ENCODE measurements at regions not wholly inside any gene's neighbourhood (a gene's known extent, or its start where the extent isn't known, plus 50 kb on each side); places are given as distances from the start of the nearest gene placed in this dataset.
"Not testable (repeated sequence)": the region's sequence is repeated elsewhere in the genome, so short reads cannot be mapped to it uniquely, and the experiment has no call there.

DNA sequence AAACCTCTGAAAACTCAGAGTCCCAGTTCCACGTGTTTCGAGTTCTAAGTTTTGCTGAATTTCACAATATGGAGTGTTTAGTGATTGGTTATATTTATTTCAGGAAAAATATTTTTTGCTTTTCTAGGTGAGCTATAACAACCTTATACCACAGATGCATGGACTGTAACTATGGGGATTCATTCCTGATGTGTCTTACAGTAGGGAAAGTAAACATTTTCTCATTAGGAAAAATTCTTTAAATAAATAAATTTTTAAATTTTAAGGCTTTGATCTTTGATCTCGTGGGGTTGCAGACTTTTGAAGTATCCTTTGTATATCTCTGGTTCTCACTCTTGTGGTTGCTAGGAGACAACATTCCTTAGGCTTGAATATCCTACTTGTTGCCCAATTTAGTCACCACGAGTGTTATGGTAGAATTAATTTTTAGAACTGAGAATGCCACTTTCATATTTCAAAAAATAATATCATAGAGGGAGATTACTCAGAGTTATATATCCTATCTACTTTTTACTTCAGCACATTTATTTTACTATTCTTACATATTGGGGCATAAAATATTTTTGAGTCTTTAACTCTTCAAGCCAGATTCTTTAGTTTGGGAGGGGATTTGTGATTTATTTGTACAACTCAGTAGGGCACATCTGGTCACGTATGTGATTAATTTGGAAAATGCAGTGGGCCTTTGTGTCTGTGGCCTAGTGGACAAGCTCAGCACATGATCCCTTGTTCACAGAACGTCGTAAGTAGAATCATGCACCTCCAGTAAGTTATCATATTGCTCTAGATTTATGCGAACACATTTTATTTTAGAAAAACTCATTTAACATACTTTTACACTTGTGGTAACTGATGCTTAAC is 224.0 kb downstream of the TTC6 start:
- FAIRE-seq: no peak
- DNase-seq: no peak
- Histone ChIP-seq H3K36me3 (no peaks in the 10 kb centered on the region), H3K27me3 (no peaks in the 10 kb centered on the region), H3K4me3 (no peak overlapping the region), H3K27ac (no peak overlapping the region), H3K4me1 (no peaks in the 10 kb centered on the region), H3K9me3 (no peaks in the 10 kb centered on the region)
- 51 to 67% methylated on average over 8 of the region's 8 CpGs for WGBS, 2 donors
- intact Hi-C loops (cut with DNase I): no loop called here
- no peak for ATAC-seq
- TF ChIP-seq, protein P1, sequence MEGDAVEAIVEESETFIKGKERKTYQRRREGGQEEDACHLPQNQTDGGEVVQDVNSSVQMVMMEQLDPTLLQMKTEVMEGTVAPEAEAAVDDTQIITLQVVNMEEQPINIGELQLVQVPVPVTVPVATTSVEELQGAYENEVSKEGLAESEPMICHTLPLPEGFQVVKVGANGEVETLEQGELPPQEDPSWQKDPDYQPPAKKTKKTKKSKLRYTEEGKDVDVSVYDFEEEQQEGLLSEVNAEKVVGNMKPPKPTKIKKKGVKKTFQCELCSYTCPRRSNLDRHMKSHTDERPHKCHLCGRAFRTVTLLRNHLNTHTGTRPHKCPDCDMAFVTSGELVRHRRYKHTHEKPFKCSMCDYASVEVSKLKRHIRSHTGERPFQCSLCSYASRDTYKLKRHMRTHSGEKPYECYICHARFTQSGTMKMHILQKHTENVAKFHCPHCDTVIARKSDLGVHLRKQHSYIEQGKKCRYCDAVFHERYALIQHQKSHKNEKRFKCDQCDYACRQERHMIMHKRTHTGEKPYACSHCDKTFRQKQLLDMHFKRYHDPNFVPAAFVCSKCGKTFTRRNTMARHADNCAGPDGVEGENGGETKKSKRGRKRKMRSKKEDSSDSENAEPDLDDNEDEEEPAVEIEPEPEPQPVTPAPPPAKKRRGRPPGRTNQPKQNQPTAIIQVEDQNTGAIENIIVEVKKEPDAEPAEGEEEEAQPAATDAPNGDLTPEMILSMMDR (IDR thresholded peaks at IDR 0.05): no peak

DNA sequence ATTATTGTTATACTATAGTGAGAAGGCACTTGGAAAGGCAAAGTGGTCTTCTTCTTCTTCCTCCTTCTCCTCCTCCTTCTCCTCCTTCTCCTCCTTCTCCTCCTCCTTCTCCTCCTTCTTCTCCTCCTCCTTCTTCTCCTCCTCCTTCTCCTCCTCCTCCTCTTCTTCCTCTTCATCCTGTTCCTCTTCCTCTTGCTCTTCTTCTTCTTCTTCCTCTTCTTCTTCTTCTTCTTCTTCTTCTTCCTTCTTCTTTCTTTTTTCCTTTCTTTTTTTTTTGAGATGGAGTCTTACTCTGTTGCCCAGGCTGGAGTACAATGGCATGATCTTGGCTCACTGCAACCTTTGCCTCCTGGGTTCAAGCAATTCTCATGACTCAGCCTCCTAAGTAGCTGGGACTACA is 225.4 kb downstream of the TTC6 start:
- ATAC-seq; H3K4me1 ChIP-seq; H3K36me3 ChIP-seq; H3K27ac ChIP-seq; DNase-seq; H3K9me3 ChIP-seq; H3K27me3 ChIP-seq; intact Hi-C loops (cut with DNase I); H3K4me3 ChIP-seq; FAIRE-seq: not testable (repeated sequence)

DNA sequence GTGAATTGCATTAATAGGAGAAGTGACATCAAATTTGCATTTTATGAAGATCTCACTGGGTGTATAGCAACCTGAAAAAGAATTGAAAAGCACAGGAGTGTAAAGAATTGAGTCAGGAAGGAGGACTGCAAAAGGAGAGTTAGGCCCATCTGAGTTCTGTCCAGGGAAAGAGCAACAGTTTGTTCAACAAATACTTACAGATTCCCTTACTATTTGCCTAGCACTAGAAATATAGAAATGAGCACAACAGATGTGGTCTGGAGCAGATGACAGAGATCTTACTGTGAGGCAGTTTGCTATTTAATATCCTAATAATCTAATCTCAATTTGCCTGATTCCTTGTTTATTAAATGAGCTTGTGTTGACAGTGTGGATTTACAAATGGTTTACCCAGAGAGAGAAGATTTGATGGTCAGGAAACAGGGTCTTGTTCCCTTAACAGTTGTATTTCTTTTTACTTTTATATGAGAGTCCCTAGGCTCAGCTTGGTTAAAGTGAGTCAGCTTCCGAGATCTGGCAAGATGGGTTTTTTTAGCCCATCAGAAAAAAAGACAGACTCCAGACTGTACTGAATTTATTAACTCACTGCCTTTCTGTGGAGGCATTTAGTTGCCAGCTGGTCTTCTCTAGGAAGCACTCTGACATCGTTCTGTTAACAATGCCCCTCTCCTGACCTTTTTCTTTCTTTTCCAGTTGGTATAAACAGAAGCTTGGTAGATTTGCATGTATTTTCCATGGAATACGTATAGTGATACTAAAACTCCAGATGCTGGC is 229.7 kb downstream of the TTC6 start:
- TF ChIP-seq, protein P1 (IDR thresholded peaks at IDR 0.05): no peak
- Histone ChIP-seq H3K27me3 (no peaks in the 10 kb centered on the region), H3K9me3 (no peaks in the 10 kb centered on the region), H3K4me1 (no peaks in the 10 kb centered on the region), H3K27ac (no peak overlapping the region), H3K4me3 (no peak overlapping the region), H3K36me3 (no peaks in the 10 kb centered on the region)
- intact Hi-C loops (cut with DNase I): no loop called here
- DNase-seq (no peak), ATAC-seq (no peak), FAIRE-seq (no peak)
- WGBS, 2 donors: 57 to 62% methylated on average over 3 of the region's 3 CpGs

- Histone ChIP-seq H3K27ac (no peak overlapping the region), H3K4me1 (no peaks in the 10 kb centered on the region), H3K27me3 (no peaks in the 10 kb centered on the region), H3K4me3 (no peak overlapping the region), H3K9me3 (no peaks in the 10 kb centered on the region), H3K36me3 (no peaks in the 10 kb centered on the region)
- TF ChIP-seq, protein P1 (IDR thresholded peaks at IDR 0.05): no peak
- ATAC-seq: no peak
- intact Hi-C loops (cut with DNase I): no loop called here
- no peak for FAIRE-seq
- 26 to 40% methylated on average over 1 of the region's 1 CpG for WGBS, 2 donors
- no peak for DNase-seq
Measured at GRCh38 chr14:37826869-37827268, 231.4 kb downstream of the TTC6 start.

DNA sequence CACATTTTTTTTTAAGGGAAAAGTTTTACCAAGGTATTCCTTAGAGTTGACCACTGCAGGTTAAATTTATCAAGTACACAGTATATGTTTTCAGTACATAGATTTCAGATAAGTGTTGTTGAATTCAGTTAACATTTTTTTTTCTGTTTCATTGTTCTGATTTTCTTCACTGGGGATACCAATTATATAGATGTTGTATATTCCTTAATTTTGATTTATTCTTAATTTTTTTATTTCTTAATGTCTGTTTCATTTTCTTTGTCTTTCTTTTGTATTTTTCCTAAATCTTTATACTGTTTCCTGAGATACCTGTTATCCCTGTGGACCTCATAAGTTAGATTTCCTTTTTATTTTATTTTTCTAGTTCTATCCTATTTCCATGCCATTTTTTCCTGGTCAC is 234.8 kb downstream of the TTC6 start:
- intact Hi-C loops (cut with DNase I): no loop called here
- no peak for FAIRE-seq
- no peaks in the 10 kb centered on the region for H3K36me3 ChIP-seq
- DNase-seq: no peak
- no peak overlapping the region for H3K27ac ChIP-seq
- H3K27me3 ChIP-seq: no peaks in the 10 kb centered on the region
- TF ChIP-seq, protein P1 (IDR thresholded peaks at IDR 0.05): no peak
- no peaks in the 10 kb centered on the region for H3K4me1 ChIP-seq
- H3K9me3 ChIP-seq: no peaks in the 10 kb centered on the region
- ATAC-seq: no peak
- no peak overlapping the region for H3K4me3 ChIP-seq
